ENCODE measurements at regions not wholly inside any gene's neighbourhood (a gene's known extent, or its start where the extent isn't known, plus 50 kb on each side); places are given as distances from the start of the nearest gene placed in this dataset.

DNA sequence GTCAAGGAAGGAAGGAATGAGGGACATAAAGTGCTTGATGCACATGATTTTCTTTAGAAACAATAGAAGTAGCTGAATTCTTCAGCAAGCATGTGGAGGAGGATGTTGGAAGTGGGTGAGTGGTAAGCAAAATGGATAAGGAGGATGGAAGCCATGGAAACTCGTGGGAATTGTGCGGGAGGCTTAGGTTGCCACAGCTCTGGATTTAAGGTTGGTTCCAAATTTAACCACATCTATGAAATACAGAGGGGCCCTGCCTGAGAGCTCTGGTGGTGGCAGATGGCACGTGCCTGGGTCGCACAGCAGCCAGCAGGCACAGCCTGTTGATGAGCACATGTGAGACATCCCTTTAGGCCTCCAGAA, 284.7 kb downstream of the SMARCA2 start:
- no peaks in the 10 kb centered on the region for H3K27me3 ChIP-seq
- H3K27ac ChIP-seq = no peak overlapping the region
- H3K9me3 ChIP-seq = no peaks in the 10 kb centered on the region
- no peaks in the 10 kb centered on the region for H3K36me3 ChIP-seq (ENCODE audit: low read depth, missing control alignments)
- H3K4me1 ChIP-seq = no peaks in the 10 kb centered on the region
- WGBS, 2 donors = 58 to 67% methylated on average over 4 of the region's 4 CpGs
- TF ChIP-seq, protein P1, sequence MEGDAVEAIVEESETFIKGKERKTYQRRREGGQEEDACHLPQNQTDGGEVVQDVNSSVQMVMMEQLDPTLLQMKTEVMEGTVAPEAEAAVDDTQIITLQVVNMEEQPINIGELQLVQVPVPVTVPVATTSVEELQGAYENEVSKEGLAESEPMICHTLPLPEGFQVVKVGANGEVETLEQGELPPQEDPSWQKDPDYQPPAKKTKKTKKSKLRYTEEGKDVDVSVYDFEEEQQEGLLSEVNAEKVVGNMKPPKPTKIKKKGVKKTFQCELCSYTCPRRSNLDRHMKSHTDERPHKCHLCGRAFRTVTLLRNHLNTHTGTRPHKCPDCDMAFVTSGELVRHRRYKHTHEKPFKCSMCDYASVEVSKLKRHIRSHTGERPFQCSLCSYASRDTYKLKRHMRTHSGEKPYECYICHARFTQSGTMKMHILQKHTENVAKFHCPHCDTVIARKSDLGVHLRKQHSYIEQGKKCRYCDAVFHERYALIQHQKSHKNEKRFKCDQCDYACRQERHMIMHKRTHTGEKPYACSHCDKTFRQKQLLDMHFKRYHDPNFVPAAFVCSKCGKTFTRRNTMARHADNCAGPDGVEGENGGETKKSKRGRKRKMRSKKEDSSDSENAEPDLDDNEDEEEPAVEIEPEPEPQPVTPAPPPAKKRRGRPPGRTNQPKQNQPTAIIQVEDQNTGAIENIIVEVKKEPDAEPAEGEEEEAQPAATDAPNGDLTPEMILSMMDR (IDR thresholded peaks at IDR 0.05) = no peak
- no peak for TF ChIP-seq POLR2A (IDR thresholded peaks at IDR 0.05)
- no peak overlapping the region for H3K4me3 ChIP-seq
- no peak for DNase-seq
- intact Hi-C loops (cut with DNase I; ENCODE audit: low total_unique reads) = no loop called here

GRCh38 chr9:2300325-2300724, 285.2 kb downstream of the SMARCA2 start:
- Histone ChIP-seq H3K27ac (no peak overlapping the region), H3K4me1 (no peaks in the 10 kb centered on the region), H3K27me3 (no peaks in the 10 kb centered on the region), H3K9me3 (no peaks in the 10 kb centered on the region), H3K4me3 (no peak overlapping the region), H3K36me3 (ENCODE audit: low read depth, missing control alignments) (no peaks in the 10 kb centered on the region)
- no peak for DNase-seq
- TF ChIP-seq, protein P1 (IDR thresholded peaks at IDR 0.05) = no peak
- no peak for TF ChIP-seq POLR2A (IDR thresholded peaks at IDR 0.05)
- intact Hi-C loops (cut with DNase I; ENCODE audit: low total_unique reads) = no loop called here

DNA sequence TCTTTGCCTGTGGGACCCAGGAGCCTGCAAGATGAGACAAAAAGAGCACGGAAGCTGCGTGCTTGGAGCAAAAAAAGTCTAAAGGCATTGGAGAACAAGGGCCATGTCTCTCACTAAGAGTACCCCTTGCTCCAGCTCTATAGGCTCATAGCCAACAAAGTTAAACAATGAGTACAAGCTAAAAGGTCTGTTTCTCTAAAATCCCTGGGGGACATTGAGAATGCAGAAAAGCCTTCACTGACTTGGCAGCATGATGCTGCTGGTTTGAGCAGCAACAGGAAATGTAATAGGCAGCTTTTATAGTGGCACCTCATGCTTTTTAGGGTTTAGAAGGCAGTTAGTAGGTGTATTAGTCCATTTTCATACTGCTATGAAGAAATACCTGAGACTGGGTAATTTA, 287.5 kb downstream of the SMARCA2 start:
- Histone ChIP-seq H3K27ac (no peak overlapping the region), H3K4me1 (no peaks in the 10 kb centered on the region), H3K27me3 (no peaks in the 10 kb centered on the region), H3K4me3 (no peak overlapping the region), H3K9me3 (no peaks in the 10 kb centered on the region), H3K36me3 (ENCODE audit: low read depth, missing control alignments) (no peaks in the 10 kb centered on the region)
- TF ChIP-seq, protein P1 (IDR thresholded peaks at IDR 0.05) = no peak
- TF ChIP-seq POLR2A (IDR thresholded peaks at IDR 0.05) = no peak
- WGBS, 2 donors = 57 to 61% methylated on average over 2 of the region's 2 CpGs
- no peak for DNase-seq
- intact Hi-C loops (cut with DNase I; ENCODE audit: low total_unique reads) = no loop called here

DNA sequence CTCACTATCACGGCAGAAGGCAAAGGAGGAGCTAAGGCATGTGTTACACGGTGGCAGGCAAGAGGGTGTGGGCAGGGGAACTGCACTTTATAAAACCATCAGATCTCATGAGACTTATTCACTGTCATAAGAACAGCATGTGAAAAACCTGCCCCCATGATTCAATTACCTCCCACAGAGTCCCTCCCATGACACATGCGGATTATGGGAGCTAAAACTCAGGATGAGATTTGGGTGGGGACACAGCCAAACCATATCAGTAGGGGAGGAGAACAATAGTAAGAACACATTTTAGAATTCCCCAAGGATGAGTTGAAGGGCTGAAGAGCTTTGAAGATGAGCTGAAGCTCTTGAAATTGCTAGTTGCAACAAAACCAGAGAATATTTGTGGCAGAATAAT, 287.9 kb downstream of the SMARCA2 start:
- H3K27ac ChIP-seq = no peak overlapping the region
- no peaks in the 10 kb centered on the region for H3K4me1 ChIP-seq
- H3K27me3 ChIP-seq = no peaks in the 10 kb centered on the region
- no peaks in the 10 kb centered on the region for H3K36me3 ChIP-seq (ENCODE audit: low read depth, missing control alignments)
- DNase-seq = no peak
- intact Hi-C loops (cut with DNase I; ENCODE audit: low total_unique reads) = no loop called here
- TF ChIP-seq, protein P1 (IDR thresholded peaks at IDR 0.05) = no peak
- no peak for TF ChIP-seq POLR2A (IDR thresholded peaks at IDR 0.05)
- 68 to 86% methylated on average over 3 of the region's 3 CpGs for WGBS, 2 donors
- H3K4me3 ChIP-seq = no peak overlapping the region
- H3K9me3 ChIP-seq = no peaks in the 10 kb centered on the region

GRCh38 chr9:2307480-2307879, 292.3 kb downstream of the SMARCA2 start:
- intact Hi-C loops (cut with DNase I; ENCODE audit: low total_unique reads) = no loop called here
- Histone ChIP-seq H3K27ac (no peak overlapping the region), H3K4me3 (no peak overlapping the region), H3K9me3 (no peaks in the 10 kb centered on the region), H3K27me3 (no peaks in the 10 kb centered on the region), H3K36me3 (ENCODE audit: low read depth, missing control alignments) (no peaks in the 10 kb centered on the region), H3K4me1 (no peaks in the 10 kb centered on the region)
- no peak for DNase-seq
- WGBS, 2 donors = 76 to 93% methylated on average over 4 of the region's 4 CpGs
- TF ChIP-seq, protein P1 (IDR thresholded peaks at IDR 0.05) = no peak
- TF ChIP-seq POLR2A (IDR thresholded peaks at IDR 0.05) = no peak

All from testis (tissue), 2 donors.